ENCODE measurements at regions not wholly inside any gene's neighbourhood (a gene's known extent, or its start where the extent isn't known, plus 50 kb on each side); places are given as distances from the start of the nearest gene placed in this dataset.

DNA sequence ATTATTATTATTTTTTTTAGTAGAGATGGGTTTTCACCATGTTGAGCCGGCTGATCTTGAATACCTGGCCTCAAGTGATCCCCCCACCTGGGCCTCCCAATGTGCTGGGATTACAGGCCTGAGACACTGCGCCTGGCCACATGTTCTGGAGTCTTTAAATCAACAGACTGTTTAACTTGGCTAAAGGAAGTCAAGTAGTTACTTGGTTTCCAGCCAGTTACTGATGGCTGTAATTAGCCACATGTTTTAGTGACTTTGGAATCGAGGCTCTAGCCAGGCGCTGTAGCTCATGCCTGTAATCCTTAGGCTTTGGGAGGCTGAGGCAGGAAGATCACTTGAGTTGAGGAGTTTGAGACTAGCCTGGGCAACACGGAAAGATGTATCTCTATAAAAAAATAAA lies 699.2 kb upstream of the RBFOX1 start:
- TF ChIP-seq POLR2A (IDR thresholded peaks at IDR 0.05) = no peak
- TF ChIP-seq, protein P1, sequence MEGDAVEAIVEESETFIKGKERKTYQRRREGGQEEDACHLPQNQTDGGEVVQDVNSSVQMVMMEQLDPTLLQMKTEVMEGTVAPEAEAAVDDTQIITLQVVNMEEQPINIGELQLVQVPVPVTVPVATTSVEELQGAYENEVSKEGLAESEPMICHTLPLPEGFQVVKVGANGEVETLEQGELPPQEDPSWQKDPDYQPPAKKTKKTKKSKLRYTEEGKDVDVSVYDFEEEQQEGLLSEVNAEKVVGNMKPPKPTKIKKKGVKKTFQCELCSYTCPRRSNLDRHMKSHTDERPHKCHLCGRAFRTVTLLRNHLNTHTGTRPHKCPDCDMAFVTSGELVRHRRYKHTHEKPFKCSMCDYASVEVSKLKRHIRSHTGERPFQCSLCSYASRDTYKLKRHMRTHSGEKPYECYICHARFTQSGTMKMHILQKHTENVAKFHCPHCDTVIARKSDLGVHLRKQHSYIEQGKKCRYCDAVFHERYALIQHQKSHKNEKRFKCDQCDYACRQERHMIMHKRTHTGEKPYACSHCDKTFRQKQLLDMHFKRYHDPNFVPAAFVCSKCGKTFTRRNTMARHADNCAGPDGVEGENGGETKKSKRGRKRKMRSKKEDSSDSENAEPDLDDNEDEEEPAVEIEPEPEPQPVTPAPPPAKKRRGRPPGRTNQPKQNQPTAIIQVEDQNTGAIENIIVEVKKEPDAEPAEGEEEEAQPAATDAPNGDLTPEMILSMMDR (IDR thresholded peaks at IDR 0.05) = no peak
